Activated gamma-delta T cell treated with Interleukin-2 at 50 U/mL for 16 hours (primary cell): ENCODE measurements at regions not wholly inside any gene's neighbourhood (a gene's known extent, or its start where the extent isn't known, plus 50 kb on each side); places are given as distances from the start of the nearest gene placed in this dataset.

ENCODE experiments used
- DNase-seq: peaks from one replicate; pipeline ENCODE4 v3.0.0-alpha.2; 2020

DNA sequence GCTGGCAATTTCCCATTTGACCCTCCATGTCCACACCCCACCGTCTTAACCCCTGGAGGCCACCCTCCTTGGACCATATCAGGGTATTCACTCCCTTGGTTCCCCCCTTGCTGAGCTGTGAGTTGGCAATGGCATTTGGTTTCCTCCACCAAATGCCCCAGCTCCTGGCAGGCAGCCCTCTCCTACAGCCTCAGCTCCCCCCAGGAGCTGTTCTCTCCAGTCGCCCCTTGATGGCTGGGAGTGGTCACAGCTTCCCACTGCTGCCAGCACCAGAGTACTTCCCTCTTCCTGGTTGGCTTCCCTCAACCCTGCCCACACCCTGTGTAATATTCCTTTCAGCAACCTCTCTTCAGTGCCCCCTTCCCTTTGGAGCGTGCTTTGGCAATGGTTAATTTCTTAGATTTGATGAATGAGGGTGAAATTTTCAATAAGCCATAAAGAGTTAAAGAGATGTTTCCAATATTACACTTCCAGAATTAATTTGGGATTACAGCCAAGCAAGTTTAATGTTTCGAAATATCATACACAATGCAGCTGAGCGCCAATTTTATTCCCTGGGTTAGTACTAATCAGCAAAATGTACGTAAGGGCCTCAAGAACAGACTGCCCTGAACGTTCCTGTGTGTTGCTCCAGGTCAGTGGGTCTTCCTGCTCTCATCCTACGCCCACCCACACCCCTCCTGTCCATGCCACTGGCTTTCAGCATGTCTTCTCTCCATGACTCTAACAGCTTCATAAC, 207.1 kb upstream of the NFE2L3 start:
- no peak for DNase-seq

DNA sequence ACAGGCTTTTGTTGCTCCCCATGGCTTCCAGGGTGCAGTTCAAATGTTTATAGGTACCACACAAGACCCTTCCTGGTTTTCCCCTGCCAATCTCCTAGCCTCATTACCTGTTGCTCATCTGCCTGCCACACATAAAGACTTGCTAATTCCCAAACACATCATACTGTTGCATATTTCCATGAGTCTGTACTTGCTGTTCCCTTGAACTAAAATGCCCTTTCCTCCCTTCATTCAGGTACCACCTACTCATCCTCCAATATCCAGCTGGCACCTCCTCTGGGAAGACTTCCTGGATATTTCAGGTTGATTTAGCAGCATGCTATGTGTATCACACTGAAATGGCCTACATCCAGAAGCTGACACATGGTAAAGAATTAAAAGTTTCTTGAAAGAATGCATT, 206.4 kb upstream of the NFE2L3 start:
- no peak for DNase-seq

DNA sequence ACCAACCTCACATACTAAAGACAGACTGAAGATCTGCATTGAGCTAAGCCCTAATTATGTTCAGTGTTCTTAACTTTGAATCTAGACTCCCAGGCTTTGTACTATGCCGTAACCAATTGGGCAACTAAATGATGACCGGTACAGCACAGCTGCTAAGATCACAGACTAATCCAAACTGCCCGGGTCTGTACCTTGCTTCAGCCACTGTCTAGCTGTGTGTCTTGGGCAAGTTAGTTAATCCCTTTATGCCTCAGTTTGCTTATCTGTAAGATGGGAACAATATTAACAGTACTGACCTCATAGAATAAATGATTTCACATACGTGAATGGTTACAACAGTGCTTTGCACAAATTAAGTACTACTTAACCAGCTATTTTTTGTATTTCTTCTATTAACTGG, 205.8 kb upstream of the NFE2L3 start:
- no peak for DNase-seq

DNA sequence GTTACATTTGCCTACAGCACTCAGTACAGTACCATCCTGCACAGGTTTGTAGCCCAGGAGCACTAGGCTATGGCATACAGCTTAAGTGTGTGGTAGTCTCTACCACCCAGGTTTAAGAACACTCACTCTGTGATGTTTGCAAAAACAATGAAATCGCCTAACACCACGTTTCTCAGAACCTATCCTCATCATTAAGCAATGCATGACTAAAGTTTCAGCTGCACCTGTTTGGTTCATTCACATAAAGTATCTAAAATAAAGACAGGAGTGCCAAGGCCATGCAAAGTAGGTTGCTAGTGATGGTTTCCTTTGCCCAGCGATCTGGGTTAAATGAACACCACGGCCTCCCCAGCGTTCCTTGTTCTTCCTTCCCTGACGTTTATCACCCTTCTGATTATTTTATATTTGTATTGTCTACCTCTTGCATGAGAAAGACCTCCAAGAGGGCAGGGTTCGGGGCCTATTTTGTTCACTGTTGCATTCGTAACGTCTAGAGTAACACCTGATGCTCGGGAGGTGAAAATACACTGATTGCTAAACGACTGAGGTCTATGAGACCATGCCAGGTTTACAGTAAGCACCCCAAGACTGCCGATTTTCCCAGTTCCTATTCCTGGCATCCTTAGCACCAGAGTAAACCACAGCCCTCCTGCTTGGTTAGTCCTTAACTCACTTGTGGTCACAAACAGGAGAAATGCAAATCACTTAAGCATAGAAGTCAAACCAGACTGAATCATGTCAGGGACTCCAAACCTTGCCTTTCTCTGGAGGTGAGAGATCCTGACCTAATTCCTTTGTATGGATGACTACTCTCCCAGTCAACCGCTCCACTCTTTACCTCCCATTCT, 204.1 kb upstream of the NFE2L3 start:
- DNase-seq: no peak

DNA sequence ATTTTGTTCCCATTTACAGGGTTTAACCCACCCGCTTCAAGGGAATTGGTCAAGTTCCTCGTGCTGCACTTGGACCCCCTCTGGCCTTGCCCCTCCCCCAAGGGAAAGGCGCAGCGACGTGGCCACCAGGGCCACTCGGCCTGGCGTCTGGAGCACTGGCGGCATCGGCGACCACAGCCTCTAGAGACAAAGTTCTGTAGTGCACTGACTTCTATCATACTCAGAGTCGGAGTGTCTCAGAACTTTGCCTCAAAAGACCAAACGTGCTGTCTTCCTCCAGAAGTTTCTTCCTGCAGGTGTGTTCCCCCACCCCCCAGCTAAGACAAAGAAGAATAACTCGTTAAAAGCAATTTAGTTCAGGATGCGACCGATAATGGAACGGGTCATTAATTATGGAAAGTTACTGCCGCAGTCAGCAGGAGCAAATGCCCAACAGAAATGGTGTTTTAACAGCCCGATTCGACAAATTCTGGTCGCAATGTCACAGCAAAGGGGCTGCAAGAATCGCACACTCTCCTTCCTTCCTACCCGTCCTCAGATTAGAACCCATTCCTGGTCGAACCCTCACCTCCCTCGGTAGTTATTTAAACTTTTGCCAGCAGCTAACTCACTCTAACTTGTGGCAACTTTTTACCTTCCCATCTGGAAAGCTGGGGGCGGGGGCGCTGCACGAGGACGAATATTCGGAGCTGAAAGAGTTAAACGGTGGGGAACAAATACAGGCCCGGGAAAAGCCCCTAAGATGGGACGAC, 202.1 kb upstream of the NFE2L3 start:
- DNase-seq: no peak

DNA sequence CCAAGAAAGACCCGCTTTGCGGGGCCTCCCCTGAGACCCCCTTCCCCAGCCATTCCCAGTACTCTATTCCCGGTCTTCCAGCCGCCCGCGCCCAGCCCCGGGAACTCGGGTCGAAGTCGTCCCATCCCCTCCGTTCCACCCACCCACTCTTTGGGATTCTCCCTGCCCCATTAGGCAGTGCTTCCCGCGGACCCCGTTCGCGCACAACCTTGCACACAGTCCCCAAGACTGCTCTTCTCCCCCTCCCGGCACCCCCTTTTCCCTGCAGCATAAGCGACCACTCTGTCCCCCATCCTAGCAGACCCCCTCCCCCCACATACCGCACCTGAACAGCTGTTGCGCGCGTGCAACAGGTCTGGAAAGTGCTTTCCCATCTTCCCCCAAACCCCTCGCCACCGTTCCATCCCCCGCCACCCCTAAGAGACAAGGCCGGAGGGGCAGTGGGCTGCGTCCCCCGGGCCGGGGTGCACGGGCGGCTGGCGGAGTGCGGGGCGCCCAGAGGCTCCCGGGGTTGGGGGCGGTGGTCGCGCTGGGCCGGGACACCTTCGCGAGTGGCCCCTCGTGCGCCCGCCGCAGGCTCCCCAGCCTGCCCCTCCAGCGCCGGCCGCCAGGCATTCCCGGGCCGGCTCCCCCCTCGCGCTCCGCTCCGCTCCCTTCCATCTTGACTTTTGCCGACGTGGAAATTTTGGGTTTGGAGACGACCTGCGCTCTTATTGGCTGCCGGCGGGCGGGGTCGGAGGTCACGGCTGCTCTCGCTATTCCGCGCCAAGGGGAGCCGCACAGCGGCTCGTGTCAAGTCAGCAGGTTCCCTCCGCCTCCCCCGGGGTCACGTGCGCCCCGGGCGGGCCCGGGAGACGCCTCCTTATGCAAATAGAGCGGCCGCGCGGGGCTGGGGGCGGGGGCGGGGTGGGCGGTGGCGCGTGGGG, 201.2 kb upstream of the NFE2L3 start:
- DNase-seq: peak; percentile 84

DNA sequence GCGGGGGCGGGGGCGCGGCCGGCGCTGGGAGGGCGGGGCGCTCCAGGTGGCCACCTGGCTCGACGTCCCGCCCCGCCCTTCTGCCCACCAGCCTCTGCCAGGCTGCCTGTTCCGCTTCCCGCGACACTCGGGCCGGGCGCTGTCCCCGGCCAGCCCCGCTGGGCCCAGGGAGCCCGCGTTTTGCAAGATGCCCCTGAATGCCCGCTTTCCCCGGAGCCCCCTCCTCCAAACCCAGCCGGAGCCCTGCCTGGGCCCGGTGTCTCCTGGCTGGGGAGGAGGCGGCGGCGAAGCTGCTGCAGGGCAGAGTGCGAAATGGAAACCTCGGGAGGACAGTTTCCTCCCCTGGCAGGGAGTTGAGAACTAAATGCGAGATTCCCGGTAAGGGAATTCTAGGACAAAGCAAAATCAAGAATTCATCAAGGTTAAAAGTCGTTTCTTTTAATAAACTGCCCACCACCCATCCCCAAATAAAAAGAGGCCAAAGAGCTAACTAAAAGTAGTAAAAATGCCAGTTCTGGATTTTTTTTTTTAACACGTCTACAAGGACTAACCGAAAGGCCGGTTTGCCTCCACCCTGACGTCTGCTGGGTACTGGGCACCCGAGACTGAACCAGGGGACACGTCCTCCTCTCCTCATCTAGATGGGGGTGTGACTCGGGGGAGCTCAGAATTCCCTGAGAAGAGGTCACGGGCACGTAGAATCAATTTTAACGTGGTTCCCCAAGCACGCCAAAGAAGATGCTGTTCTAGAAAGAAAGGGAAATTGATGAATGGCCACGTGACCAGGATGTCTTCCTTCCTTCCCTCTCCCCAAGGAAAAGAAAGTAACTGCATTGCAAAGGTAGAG, 200.4 kb upstream of the NFE2L3 start:
- no peak for DNase-seq

DNA sequence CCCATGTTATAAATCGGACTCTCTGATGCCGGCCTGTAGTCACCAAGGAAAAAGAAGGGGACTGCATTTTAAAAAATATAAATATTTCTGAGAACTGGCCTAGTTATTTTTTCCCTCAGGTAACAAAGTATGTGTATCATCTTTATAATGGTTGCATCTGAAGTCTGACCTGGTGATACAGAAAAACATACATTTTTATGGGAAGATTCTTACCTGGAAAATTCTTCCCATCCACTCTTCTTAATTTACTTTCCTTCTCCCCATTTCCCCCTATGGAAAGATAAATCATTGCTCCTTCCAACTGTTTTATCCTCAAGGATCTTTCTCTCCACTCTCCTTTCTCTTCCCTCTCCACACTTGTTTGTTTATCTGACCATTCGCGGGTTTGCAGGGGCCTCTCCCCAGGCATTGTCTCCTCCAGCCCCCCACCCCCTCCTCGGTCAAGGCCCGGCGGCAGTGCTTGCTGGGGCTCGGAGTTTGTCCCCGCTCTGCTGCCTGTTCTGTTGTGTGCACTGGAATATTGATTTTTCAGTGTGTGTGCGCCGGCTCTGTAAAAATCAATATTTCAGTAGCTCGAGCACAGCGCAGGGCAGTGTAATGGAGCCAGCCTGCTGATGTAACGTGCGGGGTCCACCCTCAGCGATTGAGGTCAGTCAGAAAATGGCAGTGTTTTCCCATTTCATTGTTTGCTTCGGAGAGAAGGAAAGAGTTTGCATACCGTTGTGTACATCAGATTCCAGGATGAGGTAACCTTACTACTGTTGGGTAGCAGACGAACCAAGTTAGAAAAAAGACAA, 199.5 kb upstream of the NFE2L3 start:
- DNase-seq: no peak

DNA sequence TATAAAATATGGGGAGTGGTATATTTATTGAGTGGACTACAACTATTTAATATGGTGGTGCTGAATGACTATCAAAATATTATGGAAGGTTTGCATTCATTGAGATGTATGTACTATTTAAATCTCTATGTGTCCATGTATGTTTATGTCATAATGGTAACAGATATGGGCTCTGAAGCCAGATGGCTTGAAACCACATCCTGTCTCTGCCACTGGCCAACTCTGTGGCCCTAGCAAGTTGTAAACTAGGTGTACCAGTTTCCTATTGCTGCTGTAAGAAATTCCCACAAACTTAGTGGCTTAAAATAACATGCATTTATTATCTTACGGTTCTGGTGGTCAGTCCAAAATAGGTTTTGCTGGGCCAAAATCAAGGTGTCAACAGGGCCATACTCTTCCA, 198.1 kb upstream of the NFE2L3 start:
- no peak for DNase-seq

DNA sequence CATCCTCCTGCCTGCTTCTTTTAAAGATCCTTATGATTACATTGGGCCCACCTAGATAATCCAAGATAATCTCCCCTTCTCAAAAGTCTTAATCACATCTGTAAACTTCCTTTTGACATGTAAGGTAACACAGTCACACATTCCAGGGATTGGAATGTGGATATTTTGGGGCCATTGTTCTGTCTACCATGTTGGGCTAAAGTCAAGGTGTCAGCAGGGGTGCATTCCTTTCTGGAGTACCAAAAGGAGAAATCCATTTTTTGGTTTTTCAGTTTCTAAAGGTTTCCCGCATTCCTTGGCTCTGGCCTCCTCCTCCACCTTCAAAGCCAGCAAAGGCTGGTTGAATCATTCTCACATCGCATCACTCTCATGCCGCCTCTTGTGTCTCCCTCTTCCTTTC, 197.6 kb upstream of the NFE2L3 start:
- no peak for DNase-seq

DNA sequence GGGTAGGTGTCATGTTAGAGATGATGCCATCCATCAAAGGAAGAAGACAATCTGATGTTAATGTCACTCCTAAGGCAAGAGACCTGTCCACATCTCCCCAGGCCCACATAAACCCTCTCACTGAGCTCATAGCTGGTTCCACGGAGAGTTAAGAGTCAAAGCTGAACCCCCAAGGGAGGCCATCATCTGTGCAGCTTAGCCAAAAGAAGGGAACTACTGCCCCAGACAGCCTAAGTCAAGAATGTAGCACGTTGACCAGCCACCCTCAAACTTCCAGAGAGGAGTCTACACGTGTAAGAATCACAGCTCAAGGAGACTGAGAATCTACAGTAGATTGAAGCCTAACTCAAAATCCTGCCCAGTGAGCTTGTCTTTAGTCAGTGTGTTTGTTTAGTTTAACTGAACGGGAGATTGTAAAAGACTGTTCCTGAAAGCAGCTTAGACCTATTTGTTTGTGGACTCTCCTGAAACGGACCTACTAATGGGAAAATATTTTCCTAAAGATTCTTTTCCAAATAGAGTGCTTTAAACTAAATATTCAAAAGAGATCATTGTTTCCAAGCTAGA, 192.7 kb upstream of the NFE2L3 start:
- DNase-seq: no peak

DNA sequence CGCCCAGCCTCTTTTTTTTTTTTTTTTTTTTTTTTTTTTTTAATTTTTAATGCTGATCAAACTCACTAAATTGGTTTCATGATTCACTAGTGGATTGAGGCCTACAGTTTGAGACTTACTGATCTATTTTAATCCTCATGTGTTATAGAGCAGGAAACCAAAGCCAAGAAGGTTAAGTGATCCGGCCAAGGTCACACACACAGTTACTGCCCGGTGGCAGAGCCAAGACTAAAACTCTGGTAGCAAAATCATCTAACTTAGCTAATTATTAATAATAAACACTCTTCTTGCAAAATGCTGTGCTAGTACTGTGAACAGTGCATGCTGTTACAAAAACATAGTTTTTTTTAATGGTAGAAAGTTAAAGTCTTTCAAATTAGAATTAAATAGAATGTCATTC, 188.3 kb upstream of the NFE2L3 start:
- DNase-seq: no peak

DNA sequence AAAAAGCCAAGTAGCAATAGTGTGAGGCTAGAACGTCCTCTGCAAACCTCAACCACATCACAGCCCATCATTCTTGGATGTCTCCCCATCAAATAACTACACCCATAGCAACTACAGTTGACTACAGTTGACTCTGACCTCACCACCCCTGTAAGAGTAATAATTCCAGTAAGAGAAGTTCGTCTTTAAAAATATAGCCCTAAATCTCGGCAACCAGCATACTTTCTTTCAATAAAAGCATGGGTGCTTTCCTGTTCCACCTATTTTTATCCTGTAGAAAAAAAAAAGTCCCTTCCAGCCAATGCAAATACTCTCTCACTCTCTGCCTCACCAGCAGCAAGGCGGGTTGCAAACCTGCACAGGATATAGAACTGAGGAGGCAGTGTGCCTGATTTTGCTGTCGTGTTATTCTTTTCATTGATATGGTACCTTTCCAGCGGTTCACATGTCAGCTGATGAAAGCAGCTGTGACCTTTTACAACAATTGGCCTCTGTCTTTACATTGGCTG, 187.5 kb upstream of the NFE2L3 start:
- no peak for DNase-seq

DNA sequence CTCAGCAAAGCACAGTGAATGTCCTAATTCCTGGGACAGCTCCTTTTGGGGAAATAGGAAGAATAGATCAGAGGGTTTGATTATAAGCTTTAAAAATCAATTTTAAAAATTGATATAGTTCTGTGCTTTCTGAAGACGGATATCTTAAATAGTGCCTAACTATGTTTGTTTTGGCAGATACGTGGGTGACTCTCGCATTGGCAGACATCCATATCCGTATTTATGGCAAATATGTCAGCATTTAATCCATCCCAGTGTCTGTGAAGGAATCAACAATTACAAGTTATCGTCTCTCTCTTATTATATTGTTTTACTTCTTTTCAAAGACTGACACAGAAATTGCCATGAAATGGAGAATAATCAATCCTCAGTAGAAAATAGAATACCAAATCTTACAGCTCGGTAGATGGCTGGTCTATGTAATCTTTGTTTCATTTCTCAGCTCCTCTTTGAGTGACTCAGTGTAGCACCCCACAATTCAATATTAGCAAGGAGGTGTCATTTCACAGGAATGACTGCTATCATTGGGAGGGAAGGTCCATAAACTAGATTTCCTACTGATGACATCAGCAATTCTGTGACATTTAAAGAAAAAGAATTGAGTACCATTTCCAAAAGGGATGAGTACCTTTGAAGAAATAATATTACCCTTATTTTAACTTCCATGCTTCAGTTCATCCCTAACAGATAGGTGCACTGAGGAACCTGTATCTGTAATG, 186.4 kb upstream of the NFE2L3 start:
- no peak for DNase-seq

DNA sequence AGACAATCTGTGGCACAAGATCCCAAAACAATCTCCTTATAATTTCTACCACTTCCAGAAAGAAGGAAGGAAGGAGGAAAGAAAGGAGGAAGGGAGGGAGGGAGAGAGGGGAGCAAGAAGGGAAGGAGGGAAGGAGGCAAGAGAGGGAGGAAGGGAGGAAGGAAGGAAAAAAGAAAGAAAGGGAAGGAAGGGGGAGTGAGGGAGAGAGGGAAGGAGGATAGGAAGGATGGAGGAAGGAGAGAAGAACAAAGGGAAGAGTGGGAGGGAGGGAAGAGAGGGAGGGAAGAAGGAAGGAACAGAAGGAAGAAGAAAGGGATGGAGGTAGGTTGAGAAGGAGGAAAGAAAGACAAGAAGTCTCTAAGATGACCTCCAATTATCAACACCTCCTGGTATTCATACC, 185.5 kb upstream of the NFE2L3 start:
- no peak for DNase-seq

DNA sequence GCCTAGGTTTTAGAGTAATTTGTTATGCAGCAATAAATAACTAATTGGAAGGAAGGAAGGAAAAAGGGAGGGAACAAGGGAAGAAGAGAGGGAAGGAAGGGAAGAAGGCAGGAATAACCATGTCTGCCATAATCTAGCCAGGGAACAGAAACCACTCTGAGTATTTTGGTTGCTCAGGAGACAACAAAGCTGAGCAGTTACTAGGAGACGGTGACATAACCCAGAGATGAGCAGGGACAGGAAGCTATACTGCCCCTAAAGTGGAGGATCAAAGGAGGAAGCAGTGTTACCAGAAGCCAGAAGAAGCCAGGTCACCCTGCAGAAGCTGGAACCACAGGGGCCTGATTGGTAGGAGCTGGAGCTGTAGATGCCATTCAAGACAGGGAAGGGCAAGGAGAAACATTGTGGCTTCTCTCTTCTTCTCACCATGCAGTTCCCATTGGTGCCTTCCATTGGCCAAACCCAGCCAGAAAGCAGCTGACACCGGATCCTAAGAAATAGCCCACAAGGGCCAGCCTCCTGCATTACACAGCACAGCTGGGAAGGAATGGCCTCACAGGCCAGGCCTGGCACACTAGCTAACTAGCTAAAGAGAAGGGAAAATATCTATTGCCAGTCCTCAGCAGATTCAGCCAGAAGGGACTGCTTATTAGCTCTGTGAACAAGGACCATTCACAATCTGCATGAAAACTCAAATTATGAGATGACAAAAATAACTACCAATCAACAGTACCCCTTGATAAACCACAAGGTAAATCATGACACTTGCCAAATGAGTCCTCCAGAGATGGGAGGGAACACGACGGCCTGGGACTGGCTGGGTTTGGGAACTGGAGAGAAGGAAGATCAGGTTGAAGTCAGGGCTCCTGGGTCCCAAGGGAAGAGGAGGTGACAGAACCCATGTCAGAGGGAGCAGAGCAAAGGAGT, 184.5 kb upstream of the NFE2L3 start:
- DNase-seq: no peak

DNA sequence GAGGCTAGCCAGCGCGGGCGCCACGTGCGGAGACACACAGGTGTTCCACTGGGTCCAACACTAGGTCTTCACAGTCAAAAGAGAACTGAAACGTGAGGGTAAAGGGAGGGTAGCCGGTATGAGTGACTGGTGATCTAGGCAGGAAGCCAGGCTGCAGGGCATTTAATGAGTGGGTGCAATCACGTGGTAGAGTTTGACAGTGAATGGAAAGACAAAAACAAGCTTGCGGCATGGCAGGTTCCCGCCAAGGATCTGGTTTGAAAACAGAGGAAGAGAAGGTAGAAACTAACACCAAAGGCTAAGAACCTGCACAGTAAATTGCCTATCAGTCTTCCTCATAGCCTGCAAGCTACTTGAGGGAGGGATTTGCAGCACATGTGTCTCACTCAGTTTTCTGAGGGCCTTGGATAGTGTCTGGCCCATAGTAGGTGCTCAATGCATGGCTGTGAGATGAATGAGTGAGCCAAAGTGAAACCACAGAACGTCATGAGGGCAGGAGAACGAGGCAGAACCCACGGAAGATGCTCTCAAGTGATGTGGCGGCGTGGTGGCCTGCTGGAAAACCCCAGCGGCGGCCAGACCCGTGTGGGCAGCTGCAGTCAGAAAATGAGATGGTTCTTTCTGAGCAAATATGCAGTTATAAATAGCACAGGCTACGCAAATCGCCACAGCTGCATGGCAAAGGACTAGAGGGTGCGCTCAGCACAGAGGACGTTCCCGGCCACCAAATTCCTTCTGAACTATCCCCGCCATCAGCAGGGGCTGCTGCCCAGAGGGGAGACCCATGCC, 183.6 kb upstream of the NFE2L3 start:
- no peak for DNase-seq
